HG03159 (cell line): ENCODE measurements at regions not wholly inside any gene's neighbourhood (a gene's known extent, or its start where the extent isn't known, plus 50 kb on each side); places are given as distances from the start of the nearest gene placed in this dataset.

Experiments used
- ATAC-seq: cut with Tn5 transposase; IDR thresholded peaks from one replicate; pipeline ENCODE4 v1.9.1; 2021; ENCODE audit warnings: mild to moderate bottlenecking, moderate library complexity; ENCODE audit not compliant: unreplicated experiment

DNA sequence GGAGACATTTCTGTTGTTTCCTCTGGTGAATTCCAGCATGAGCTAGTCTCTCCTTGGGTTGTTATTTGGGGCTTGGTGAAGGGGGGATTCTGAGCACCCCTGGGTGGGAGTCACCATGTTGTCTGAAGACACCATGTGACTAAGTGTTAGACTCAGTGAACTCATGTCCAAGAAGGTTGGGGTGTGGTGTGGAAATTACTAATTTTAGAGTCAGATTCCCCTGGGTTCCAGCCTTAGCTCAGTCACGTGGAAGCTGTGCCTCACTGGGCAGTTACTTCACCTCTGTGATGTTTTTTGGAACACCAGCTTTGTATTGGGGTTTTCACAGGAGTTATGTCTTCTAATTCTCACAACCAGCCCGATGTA, 171.5 kb downstream of the RPLP1 start:
- ATAC-seq, result no peak

DNA sequence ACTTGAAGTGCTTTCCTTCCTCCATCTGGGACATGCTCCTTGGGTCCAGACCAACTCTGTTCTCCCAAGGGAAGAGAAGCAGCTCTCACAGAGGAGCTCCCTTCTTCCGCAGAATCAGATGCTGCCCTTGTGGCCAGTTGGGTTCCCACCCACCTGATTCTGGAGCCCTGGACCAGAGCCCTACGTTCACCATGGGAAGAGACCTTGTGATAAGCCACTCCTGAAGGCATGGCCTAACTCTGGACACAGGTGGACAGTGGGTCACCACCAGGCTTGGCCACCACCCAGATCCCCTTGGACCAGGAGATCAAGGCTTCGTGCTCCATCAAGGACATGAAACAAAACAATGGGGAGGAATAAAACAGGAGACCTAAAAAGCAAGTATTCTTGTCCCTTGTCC, 172.2 kb downstream of the RPLP1 start:
- ATAC-seq, result no peak

DNA sequence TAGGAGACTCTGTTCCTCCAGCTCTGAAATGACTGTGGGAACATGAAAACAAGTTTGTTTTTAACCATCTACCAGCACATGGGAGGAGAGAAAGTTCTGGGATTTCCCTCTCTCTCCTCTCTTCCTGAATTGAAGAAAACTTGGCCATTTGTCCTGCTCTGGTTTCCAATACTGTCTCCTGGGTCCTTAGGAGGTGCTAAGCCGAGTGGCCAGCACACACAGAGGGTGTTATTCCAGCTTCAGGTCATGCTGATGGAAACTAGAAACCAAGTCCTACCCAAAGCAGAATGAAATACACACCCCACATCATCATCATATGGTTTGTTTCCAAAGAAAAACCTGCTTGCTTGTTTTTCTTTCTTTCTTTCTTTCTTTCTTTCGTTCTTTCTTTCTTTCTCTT, 172.7 kb downstream of the RPLP1 start:
- no peak for ATAC-seq

DNA sequence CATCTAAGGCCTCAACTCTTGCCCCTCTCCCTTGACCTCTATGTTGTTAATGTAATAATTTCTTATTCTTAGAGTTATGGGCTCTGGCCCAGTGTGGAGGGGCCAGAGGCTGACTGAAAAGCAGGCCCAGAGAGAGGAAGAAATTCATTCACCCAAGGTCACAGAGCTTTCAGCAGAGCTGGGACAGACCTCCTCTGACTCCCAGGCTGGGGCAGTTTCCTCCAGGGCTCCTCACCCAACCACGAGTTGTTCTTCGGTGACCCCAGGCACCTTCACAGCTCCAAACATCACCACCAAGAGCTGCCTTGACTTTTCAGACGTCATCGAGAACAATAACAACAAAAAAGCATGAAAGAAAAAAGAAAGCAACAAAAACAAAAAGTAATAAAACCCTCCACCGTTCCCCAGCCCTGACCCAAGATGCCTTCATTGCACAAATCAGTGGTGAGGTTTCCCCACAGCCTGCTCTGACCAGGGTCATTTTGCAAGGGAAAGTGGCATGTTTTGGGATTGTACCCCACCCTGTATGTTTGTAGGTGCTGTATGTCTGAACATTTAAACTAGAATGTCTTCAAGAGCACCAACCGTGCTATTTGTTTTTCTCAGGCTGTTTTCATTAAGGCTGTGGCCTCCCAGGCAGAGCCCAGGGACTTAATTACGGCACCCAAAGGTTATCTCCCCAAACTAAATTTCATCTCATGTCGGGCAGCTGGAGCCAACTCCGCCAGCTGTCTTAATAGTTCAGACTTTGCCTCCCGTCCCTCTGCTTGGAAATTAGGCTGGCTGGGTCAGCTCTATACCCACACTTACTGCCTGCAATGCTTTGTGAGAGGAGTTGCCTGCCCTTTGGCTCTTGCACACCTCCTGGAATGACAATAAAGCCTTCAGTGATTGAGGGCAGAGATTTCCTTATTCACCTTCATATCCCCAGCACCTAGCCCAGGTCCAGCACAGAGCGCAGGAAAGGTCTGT, 173.8 kb downstream of the RPLP1 start:
- ATAC-seq, result no peak

DNA sequence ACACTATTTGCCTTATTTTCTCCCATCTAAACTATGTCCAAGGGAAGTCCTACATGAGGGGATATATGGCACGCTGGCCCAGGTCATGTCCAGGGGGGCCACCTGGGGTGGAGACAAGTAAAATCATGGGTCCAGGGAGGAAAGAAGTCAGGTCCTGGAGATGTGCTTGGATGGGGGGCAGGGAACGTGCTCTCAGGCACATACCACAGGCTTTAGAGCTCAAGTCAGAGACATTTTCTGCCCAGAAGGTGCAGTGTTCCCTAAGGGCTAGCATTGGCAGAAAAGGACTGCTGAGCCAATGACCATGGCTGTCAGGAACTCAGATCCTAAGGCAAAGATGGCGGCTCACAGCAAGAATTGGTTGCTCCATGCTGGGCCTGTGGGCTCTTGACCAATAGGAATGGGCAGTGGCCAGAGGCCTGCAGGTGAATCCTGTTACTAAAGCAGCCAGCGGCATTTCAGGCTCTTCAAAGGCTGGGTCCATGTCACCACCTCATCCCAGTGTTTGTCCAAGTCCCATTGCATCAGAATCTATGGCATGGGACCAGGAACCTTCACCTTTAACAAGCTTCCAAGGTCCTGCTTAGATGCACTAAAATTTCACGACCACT, 175.0 kb downstream of the RPLP1 start:
- no peak for ATAC-seq

DNA sequence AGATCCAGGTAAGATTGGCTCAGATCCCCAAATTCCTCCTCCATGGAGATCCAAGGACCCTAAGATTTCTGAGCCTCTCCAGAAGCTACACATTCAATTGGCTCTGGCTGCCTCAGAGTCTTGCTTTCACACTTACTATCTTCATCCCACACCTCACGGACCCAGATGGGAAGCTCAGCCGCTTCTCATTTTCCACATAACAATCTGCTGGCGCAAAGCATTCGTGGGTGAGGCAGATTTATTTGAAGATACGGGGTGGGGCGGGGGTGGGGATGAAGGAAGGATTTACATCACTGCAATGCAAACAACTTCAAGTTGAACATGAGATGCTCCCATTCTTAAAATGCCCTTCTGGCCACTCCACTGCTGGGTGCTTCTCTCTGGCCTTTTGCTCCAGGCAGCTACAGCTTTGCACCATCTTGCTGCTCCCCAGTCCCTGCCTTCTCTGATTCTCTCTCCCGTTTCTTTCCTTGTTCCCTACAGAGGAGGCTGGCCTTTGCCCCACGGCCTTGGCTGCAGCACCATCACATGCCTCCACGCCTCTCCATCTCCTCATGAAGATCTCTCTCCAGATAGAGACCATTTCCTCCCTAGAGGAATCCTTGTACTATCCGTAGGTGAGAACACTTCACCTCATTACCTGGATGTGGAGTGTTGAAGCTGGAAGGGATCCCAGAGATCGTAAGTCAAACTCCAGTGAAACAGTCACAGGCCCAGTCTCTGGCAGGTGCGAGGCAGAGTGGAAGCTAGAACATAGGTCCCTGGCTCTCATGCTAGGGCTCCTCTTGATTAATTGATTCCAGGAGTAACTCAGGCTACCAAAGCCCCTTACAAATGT, 175.9 kb downstream of the RPLP1 start:
- no peak for ATAC-seq

DNA sequence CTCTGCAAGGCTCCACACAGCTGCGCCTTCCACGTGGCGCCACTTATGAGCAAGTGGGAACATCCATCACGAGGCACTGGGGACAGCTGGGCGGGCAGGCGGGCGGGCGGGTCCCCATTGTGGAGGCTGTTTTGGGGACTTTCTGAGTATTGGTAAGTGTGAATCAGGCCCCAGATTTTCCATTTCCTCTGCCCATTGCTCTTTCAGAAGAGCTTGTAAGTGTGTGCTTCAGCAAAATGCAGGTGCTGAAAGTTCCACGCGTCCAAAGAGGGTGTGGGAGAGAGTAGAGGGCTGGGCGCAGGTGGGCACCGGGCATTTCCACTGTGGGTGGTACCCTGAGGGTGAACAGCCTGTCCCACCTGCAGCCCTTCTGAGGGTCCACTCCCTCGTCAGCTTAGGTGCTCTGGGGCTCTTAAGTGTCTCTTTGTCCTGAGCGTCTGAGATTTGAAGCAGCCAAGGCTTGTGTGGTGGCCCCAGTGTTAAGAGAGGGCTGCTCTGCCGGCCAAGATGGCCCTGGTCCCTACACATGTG, 177.1 kb downstream of the RPLP1 start:
- no peak for ATAC-seq

DNA sequence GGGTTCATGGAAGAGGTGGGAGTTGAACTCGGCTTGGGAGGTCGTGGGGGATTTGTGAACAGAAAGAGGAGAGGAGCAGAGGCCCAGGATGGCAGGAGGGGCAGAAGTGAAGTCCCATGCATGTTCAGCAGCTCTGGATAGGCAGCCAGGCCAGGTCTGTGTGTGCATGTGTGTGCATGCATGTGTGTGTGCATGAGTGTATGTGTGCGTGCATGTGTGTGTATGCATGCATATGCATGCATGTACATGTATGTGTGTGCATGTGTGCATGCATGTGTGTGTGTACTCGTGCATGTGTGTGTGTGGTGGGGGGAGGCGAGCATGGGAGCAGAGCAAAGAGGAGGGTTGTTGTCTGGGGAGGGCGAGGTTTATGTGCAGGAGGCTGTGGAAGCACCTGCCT, 178.4 kb downstream of the RPLP1 start:
- ATAC-seq, result no peak

DNA sequence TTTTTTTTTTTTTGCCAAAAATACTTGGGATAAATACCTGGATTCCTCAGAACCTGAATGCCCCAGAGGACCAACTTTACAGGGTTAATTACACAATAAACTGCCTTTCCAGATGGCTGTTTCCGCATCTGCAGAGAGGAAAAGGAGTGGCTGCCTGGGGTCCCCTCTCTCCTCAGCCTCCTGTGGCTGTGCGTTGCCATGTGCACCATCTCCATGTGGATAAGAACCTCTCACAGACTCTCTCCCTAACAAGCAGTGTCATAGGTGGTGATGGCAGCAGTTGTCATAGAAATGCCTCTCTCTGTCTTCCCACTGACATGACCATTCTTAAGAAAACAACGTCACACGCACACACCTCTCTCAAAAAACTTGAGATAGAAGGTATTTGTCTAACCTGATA, 179.4 kb downstream of the RPLP1 start:
- ATAC-seq, result no peak

DNA sequence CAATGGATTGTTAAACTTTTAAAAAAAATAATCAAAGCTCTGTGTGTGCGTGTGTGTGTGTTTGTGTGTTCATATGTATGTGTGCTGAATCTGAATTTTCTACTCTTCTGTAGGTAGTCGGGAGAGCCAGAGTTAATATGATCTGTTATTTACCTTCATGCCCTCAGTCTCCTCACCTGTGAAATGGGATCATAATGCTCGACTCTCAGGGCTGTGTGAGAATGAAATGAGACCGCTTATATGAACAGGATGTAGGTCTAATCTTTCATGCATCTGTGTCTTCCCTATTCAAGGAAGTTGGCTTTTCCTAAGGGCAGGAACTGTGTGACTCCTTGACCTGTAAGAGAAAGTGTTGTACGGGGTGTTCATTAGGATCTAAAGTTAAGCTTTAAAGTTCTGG, 182.2 kb downstream of the RPLP1 start:
- no peak for ATAC-seq

DNA sequence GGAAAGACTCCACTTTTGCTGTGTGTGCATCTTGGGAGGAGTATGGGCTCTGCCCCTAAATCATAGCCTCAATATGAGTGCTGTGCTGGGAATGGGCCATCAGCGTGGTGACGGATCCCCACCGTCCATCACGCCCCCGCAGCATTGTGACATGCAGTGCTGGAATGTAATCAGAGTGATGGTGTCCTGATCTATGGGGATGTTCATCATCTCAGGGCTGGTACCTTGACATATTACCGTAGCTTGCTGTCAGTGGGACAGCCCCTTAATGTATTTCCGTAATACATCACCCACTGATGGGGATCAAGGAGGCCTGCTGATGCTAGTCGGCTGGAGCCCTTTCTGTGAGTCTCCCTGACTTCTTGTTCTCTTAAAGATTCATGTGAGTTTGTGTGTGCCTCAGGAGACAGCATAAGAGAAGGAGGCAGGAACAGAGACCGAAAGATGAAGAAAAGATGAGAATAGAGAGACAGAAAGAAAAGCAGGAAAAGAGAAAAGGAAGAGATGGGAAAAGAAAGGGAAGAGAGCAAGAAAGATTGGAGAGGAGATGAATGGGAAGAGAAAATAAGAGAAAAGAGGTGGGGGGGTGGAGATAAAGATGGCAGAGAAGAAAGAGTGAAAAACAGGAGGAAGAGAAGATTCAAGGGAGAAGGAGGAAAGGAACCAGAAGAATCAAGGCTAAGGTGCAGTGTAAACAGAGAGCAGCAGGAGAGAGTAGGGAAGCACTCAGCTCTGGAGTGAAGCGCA, 183.7 kb downstream of the RPLP1 start:
- no peak for ATAC-seq

DNA sequence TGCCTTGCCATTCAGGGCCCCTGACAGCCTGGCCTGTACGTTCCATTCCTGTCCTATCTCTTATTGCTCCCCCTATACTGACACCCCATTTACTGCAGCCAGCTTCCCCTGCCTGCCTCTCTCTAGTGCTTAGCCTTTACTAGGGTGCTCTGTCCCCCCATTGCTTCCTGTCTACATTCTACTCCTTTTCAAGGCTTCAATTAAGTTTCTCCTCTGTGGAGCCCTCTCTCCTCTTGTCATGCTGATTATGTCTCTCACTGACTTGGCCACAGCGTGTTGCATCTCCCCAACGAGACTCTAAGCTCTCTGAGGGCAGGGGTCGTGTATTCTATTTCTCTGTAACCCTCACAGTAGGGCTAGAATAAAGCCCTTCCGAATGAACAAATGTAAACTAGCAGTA, 185.2 kb downstream of the RPLP1 start:
- ATAC-seq, result no peak

DNA sequence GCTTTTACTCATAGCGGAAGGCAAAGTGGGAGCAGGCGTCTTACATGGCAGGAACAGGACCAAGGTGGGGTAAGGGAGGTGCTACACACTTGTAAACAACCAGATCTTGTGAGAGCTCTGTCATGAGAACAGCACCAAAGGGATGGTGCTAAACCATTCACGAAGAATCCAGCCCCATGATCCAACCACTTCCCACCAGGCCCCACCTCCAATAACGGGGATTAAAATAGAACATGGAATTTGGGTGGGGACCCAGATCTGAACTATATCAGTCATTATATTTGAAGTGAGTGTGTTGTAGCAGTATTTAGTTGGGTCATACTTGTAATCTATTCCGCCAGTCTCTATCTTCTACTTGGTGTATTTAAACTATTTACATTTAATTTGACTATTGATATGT, 190.9 kb downstream of the RPLP1 start:
- ATAC-seq, result no peak

DNA sequence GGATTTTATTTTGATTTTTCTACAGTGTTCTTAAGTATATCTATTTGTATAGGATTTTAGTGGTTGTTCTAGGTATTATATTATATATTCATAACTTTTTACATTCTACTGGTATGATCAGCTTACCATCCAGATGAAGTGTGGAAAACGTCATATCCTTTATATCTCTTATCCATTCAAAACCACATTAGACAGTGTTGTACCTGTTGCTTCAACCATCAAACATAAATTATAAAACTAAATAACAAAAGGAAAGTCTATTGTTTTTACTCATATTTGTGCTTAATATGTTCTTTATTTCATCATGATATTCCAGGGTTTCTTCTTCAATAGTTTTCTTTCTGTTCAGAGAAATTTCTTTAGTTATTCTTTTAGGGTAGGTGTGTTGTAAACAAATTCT, 191.4 kb downstream of the RPLP1 start:
- no peak for ATAC-seq

DNA sequence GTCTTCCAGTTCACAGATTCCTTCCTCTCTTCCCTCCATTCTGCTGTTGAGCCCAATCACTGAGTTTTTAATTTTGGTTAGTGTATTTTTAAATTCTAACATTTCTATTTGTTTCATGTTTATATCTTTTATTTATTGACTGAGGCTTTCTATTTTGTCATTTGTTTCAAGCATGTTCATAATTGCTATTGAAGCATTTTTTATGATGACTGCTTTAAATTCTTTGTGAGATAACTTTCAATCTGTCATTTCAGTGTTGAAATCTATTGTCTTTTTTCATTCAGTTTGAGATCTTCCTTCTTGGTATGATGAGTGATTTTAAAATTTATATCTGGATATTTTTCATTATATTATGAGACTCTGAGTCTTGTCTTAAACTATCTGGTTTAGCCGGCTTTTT, 192.3 kb downstream of the RPLP1 start:
- ATAC-seq, result no peak

DNA sequence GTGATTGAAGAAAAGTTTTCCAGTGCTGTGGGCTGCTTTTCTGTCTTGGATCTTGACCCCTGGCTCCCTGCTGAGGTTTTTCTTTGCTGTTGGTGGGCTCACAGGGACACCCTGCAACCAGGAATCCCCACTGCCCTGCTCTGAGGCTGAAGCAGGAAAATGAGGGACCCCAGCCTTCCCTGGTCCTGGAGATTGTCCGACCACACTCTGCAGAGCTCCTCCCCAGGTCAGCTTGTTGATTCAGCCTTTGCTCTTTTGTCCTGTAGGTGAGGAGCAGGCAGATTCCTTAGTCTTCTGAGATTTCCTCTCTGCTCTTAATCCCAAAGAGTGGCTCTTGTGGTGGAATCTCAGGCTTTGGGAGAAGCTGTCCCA, 194.5 kb downstream of the RPLP1 start:
- no peak for ATAC-seq

DNA sequence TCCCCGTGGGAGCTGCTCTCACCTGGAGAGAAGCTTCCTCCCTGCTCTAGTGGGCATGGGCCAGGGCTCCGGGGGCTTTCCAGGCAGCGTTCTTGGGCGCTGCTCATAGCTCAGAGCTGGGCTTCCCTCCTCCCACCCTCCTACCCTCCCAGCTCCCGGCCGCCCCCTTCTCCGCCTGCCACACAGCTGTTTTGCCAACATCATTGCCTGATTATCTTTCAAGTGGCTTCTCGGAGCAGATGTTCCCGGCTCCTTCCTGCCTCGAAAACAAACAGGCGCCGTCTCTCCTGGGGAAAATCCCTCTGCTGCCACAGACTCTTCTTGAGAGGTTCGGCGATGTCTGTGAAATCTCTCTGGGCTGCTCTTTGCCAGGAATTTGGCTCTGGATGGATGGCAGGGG, 195.6 kb downstream of the RPLP1 start:
- ATAC-seq, result no peak

DNA sequence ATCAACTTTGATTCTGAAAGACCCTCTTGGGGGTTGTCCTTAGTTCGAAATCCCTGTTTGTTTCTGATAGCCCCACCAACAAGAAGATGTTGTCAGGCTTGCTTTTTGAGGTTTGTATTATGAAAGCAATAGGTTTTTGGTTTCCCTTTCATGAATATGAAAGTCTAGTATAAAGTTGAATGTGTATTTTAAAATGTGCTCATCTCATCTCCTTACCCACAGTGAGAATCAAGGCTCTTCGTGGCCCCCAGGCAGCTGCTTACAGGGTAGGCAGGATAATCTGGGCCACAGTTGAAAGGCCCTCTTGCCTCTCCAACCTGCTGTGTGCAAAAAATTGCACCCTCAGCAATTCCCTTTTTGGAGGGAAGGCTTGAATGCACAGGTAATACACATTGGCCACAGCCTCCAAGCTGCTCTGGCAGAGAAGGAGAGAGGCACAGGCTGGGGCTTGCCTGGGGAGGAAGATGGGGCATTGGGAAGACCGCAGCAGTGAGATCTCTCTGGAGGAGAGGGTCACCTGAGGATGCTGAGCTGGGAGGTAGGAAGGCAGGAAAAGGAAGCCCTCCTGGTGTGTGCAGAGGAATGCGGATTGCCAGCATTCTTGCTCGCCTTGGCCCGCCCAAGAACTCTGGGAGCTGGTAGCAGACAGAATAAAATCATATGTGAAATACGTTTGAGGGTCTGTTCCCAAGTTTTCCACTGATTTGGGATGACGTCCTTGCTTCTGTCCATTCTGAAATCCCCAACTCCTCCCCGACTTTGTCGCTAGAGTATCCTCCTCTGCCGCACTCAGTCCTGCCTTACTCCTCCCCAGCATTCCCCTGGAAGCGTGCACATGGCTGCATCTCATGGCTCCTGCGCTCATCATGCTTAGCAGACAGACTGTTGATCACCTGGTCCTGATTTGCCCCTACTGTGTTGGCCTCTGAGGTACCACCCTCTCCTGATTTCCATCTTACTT, 196.4 kb downstream of the RPLP1 start:
- no peak for ATAC-seq

DNA sequence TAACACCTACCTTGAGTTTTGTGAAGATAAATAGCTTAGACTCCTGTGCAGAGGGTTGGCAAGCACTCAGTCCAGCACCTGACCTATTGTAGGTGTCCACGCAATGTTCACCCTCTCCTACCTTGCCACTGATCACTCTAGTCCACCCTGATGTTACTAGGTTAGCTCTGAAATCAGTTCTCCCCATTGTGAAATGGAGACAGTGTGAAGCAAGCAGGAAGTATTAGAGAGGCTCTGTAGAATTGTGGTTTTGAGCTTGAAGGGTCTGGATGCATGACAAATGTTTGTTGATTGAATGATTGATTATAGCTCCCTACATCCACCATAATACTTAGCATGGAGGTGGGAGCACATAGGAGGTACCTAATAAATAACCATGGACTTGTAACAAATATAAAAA, 199.7 kb downstream of the RPLP1 start:
- no peak for ATAC-seq
